ENCODE measurements at regions not wholly inside any gene's neighbourhood (a gene's known extent, or its start where the extent isn't known, plus 50 kb on each side); places are given as distances from the start of the nearest gene placed in this dataset.
A peak's percentile ranks its signal among the peaks of the same experiment; 100 is the strongest.

GRCh38 chr12:4850857-4851380, 58.8 kb upstream of the KCNA1 start:
- no peak overlapping the region for H3K18ac ChIP-seq (ENCODE audit: insufficient read length, low read depth, low read length)
- no CpG with 5 or more reads among the region's 9 CpGs for WGBS (ENCODE audit: extremely low coverage, insufficient read length, low lambda C conversion rate)
- no peaks in the 10 kb centered on the region for H3K79me1 ChIP-seq (ENCODE audit: insufficient read depth, low read depth, low read length, poor library complexity, severe bottlenecking)
- no peak overlapping the region for H4K5ac ChIP-seq (ENCODE audit: insufficient read length, low read depth, low read length)
- no peak overlapping the region for H3K27ac ChIP-seq (ENCODE audit: insufficient read length, low read depth, low read length)
- H2BK5ac ChIP-seq (ENCODE audit: insufficient read length, low read length) = no peak overlapping the region
- no peak overlapping the region for H4K8ac ChIP-seq (replicated peaks; ENCODE audit: insufficient read length, low read depth, low read length)
- TF ChIP-seq CTCF (conservative IDR thresholded peaks at IDR 0.05) = no peak
- H3K27me3 ChIP-seq (ENCODE audit: insufficient read depth, low read length) = no peaks in the 10 kb centered on the region
- H2BK120ac ChIP-seq (ENCODE audit: low read depth, low read length, poor library complexity, severe bottlenecking) = no peak overlapping the region
- H2BK15ac ChIP-seq (ENCODE audit: low read depth, low read length) = no peak overlapping the region
- H3K9me3 Mint-ChIP-seq = no peaks in the 10 kb centered on the region
- H3K14ac ChIP-seq (ENCODE audit: insufficient read depth, low read length) = no peak overlapping the region
- H3K79me2 ChIP-seq (ENCODE audit: insufficient read depth, low read length) = no peaks in the 10 kb centered on the region
- H3K23ac ChIP-seq (ENCODE audit: insufficient read length, low read depth, low read length) = no peak overlapping the region
- H2AK5ac ChIP-seq (ENCODE audit: insufficient read length, low read length) = no peak overlapping the region
- no peak overlapping the region for H2AFZ ChIP-seq (ENCODE audit: low read length)
- no peaks in the 10 kb centered on the region for H3K9me3 ChIP-seq (ENCODE audit: control insufficient read depth, low read depth, low read length)
- H3K4me1 Mint-ChIP-seq = peaks cover 3 to 4% of the 10 kb centered on the region in 2 experiments; a peak in 1 of 4 replicates
- H3K27ac Mint-ChIP-seq = peak overlapping the region in 1 of 3 experiments; percentile 62; a peak in 1 of 7 replicates
- no peaks in the 10 kb centered on the region for H3K23me2 ChIP-seq (ENCODE audit: insufficient read length, low read depth, low read length, poor library complexity, severe bottlenecking)
- no peak overlapping the region for H2BK20ac ChIP-seq (ENCODE audit: low read depth, low read length, poor library complexity, severe bottlenecking)
- no peak overlapping the region for H3K4me3 Mint-ChIP-seq
- no peak overlapping the region for H3K4ac ChIP-seq (ENCODE audit: low read depth, low read length)
- no peak overlapping the region for H2BK12ac ChIP-seq (ENCODE audit: insufficient read length, low read depth, low read length)
- H4K20me1 ChIP-seq (ENCODE audit: control insufficient read depth, insufficient read depth, insufficient read length) = no peaks in the 10 kb centered on the region
- H3K56ac ChIP-seq (ENCODE audit: insufficient read length, low read depth, low read length) = no peak overlapping the region
- H4K91ac ChIP-seq (ENCODE audit: insufficient read length, low read depth, low read length) = no peak overlapping the region
- no peaks in the 10 kb centered on the region for H3K4me1 ChIP-seq (ENCODE audit: insufficient read depth, low read length)
- DNase-seq = peak; percentile 19
- H3T11ph ChIP-seq (ENCODE audit: low read length) = no peak overlapping the region
- peaks cover 8% of the 10 kb centered on the region for H3K27me3 Mint-ChIP-seq (ENCODE audit: low read depth)
- H3K36me3 Mint-ChIP-seq (ENCODE audit: insufficient read depth in 1 of 3, low read depth in 3 of 3) = peaks cover 0 to 2% (median 0%) of the 10 kb centered on the region in 3 experiments; a peak in 1 of 7 replicates
- H3K4me2 ChIP-seq (ENCODE audit: insufficient read depth, insufficient read length, low read length) = no peak overlapping the region
- no peak overlapping the region for H3K9ac ChIP-seq (ENCODE audit: extremely low read depth, insufficient read length, low read length)
